HCT116 (cell line): ENCODE measurements at regions not wholly inside any gene's neighbourhood (a gene's known extent, or its start where the extent isn't known, plus 50 kb on each side); places are given as distances from the start of the nearest gene placed in this dataset.

Experiments
- ATAC-seq: fragments of 200-7000 bp; cut with Tn5 transposase; 2 replicates; pipeline ENCODE4 v1.9.1; 2020; ENCODE audit warnings: mild to moderate bottlenecking, moderate library complexity
- BruUV-seq: library from RNA; stranded (reverse); fragments of 400-500 nt; replicated peaks from 2 replicates; lab custom pipeline; 2021; lab: Mats Ljungman, UMichigan
- CTCF ChIA-PET: fragments of 300-600 bp; sonication (Branson Sonifier 250); formaldehyde crosslinking; loops from one replicate; lab custom pipeline; 2021; ENCODE audit warnings: antibody characterized with exemption; lab: Charles Lee
- POLR2A ChIA-PET: fragments of 300-600, 350-600 bp; sonication (Branson Sonifier 250); formaldehyde crosslinking; loops from one replicate; lab custom pipeline; 2021; ENCODE audit warnings: antibody characterized with exemption; lab: Charles Lee
- RAD21 ChIA-PET, 2 experiments: fragments of 300-600 bp; sonication (Branson Sonifier 250); formaldehyde crosslinking; loops; one replicate each; lab custom pipeline; 2023; ENCODE audit warnings: low total read pairs in 2 of 2; ENCODE audit not compliant: uncharacterized antibody in 2 of 2, unreplicated experiment in 2 of 2, low non-redundant PET in 1 of 2; lab: Charles Lee
- DNase-seq: peaks from one replicate; pipeline ENCODE4 v3.0.0-alpha.2; 2010; ENCODE audit warnings: low read depth, low spot score
- H2AFZ ChIP-seq: fragments of 200-600 bp; shearing (Covaris generic), sonication (generic); 2 replicates; pipeline ENCODE4 v1.6.1; 2017; ENCODE audit warnings: low read depth, mixed run types, mixed read lengths, antibody characterized with exemption, low read length; ENCODE audit not compliant: poor library complexity, severe bottlenecking
- H3K27ac ChIP-seq: 2 replicates; pipeline ENCODE4 v1.5.1; 2012; ENCODE audit warnings: low read depth, low read length
- H3K27me3 ChIP-seq: fragments of 200-600 bp; sonication (generic); 2 replicates; pipeline ENCODE4 v1.6.1; 2016; ENCODE audit warnings: mixed run types, low read length, mixed read lengths; ENCODE audit not compliant: insufficient read depth
- H3K36me3 ChIP-seq, 2 experiments: fragments of 200-500 bp in 1 of 2; fragments of 200-600 bp in 1 of 2; sonication (Bioruptor generic) in 1 of 2; sonication (generic) in 1 of 2; 2 replicates each; pipeline versions ENCODE4 v1.5.1 to v1.6.1; 2014 to 2016; ENCODE audit warnings: low read length in 2 of 2, inconsistent platforms in 1 of 2, mixed read lengths in 1 of 2, mixed run types in 1 of 2; ENCODE audit not compliant: insufficient read depth in 2 of 2, control insufficient read depth in 1 of 2
- H3K4me1 ChIP-seq, 2 experiments: fragments of 200-600 bp in 1 of 2; sonication (generic) in 1 of 2; 2 replicates each; pipeline versions ENCODE4 v1.5.1 to v1.6.1; 2012 to 2017; ENCODE audit warnings: low read length in 2 of 2, inconsistent platforms in 1 of 2, mild to moderate bottlenecking in 1 of 2, mixed read lengths in 1 of 2, mixed run types in 1 of 2, moderate library complexity in 1 of 2; ENCODE audit not compliant: insufficient read depth in 2 of 2, control insufficient read depth in 1 of 2
- H3K4me2 ChIP-seq: fragments of 200-600 bp; sonication (generic); 2 replicates; pipeline ENCODE4 v1.6.1; 2017; ENCODE audit warnings: mixed run types, low read length, mixed read lengths
- H3K4me3 ChIP-seq, 2 experiments: fragments of 200-600 bp in 1 of 2; sonication (generic) in 1 of 2; replicated peaks in 1 of 2; 2 replicates each; pipeline ENCODE4 v1.5.1; 2011 to 2016; ENCODE audit warnings: low read length in 2 of 2, control low read depth in 1 of 2, low read depth in 1 of 2, mild to moderate bottlenecking in 1 of 2, mixed read lengths in 1 of 2, mixed run types in 1 of 2
- H3K79me2 ChIP-seq: fragments of 200-600 bp; sonication (generic); 2 replicates; pipeline ENCODE4 v1.6.1; 2017; ENCODE audit warnings: mild to moderate bottlenecking, mixed run types, low read length, moderate library complexity, mixed read lengths; ENCODE audit not compliant: insufficient read depth
- H3K9ac ChIP-seq: fragments of 200-600 bp; sonication (generic); 2 replicates; pipeline ENCODE4 v1.6.1; 2016; ENCODE audit warnings: low read length, mixed read lengths
- H3K9me2 ChIP-seq: fragments of 200-600 bp; sonication (generic), shearing (Covaris generic); 2 replicates; pipeline ENCODE4 v1.6.1; 2017; ENCODE audit warnings: mixed run types, mild to moderate bottlenecking, moderate library complexity; ENCODE audit not compliant: insufficient read depth
- H3K9me3 ChIP-seq, 2 experiments: fragments of 200-500 bp in 1 of 2; fragments of 200-600 bp in 1 of 2; sonication (Bioruptor generic) in 1 of 2; sonication (generic) in 1 of 2; 2 replicates each; pipeline ENCODE4 v1.6.1; 2014 to 2017; ENCODE audit warnings: low read length in 2 of 2, mixed read lengths in 2 of 2, inconsistent platforms in 1 of 2, low read depth in 1 of 2, mild to moderate bottlenecking in 1 of 2, mixed run types in 1 of 2, moderate library complexity in 1 of 2; ENCODE audit not compliant: control insufficient read depth in 1 of 2, insufficient read depth in 1 of 2
- H4K20me1 ChIP-seq: fragments of 200-600 bp; sonication (generic), shearing (Covaris generic); 2 replicates; pipeline ENCODE4 v1.6.1; 2017; ENCODE audit warnings: mixed run types, mild to moderate bottlenecking, moderate library complexity; ENCODE audit not compliant: insufficient read depth
- JUND ChIP-seq: IDR thresholded peaks from 2 replicates; pipeline ENCODE4 v1.6.1; 2012
- POLR2A ChIP-seq: IDR thresholded peaks from 2 replicates; pipeline ENCODE4 v1.7.0; 2011; ENCODE audit warnings: borderline replicate concordance; ENCODE audit not compliant: insufficient read depth, insufficient read length; ENCODE audit errors: extremely low read depth
- YY1 ChIP-seq: IDR thresholded peaks from 2 replicates; pipeline ENCODE4 v1.6.1; 2011; ENCODE audit warnings: low read length, low read depth, moderate library complexity, mild to moderate bottlenecking; ENCODE audit not compliant: insufficient replicate concordance; ENCODE audit errors: extremely low read depth
- ZBTB33 ChIP-seq: IDR thresholded peaks from 2 replicates; pipeline ENCODE4 v1.6.1; 2011; ENCODE audit warnings: mild to moderate bottlenecking, low read length, moderate library complexity; ENCODE audit not compliant: insufficient replicate concordance; ENCODE audit errors: extremely low read depth
- intact Hi-C: fragments of 100-400 bp; cut with micrococcal nuclease; formaldehyde crosslinking; loops from 2 replicates; pipeline ENCODE4 v1.10.0; 2022
- TF ChIP-seq, protein P1 (sequence below): IDR thresholded peaks from 2 replicates; pipeline ENCODE4 v1.6.1; 2012

DNA sequence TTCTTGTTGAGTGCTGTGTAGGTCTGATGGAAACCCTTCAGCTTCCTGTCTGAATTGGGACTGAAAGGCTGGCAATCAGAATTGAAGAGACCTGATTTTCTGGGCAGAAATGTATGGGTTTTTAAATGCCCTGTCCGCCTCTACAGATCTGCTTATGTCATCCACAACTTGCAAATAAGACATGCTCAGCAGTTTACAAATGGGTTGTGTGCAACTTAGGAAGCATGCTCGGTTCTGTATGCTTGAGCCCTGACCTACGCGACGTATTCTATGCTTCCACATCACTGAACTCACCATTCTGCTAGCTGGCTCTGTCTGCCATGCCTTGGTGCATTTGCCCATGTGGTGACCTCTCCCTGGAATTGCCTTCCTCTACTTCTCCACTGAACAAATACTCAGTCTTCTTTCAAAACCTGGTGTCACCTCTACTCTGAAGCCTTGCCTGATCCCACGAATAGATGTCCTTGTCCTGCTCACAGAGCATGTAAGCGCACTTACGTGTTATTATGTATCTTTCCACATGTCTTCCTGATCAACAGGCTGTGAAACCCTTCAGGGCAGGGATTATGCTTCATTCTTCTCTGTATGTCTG is 194.2 kb downstream of the ERCC6L2 start:
- Histone ChIP-seq H3K4me2 (no peak overlapping the region), H3K9me2 (no peaks in the 10 kb centered on the region), H3K27ac (no peak overlapping the region), H3K9ac (no peak overlapping the region), H3K79me2 (no peaks in the 10 kb centered on the region), H3K9me3 (no peaks in the 10 kb centered on the region), H2AFZ (no peak overlapping the region), H3K4me1 (no peaks in the 10 kb centered on the region), H4K20me1 (no peaks in the 10 kb centered on the region), H3K27me3 (no peaks in the 10 kb centered on the region), H3K36me3 (no peaks in the 10 kb centered on the region), H3K4me3 (no peak overlapping the region)
- DNase-seq (no peak), ATAC-seq (no peak)
- BruUV-seq, result no TSS peak
- TF ChIP-seq POLR2A (no peak), ZBTB33 (no peak), JUND (no peak)
- RAD21 ChIA-PET, result no interaction called here
- CTCF ChIA-PET, result no interaction called here
- intact Hi-C loops, result no loop called here
- POLR2A ChIA-PET, result no interaction called here

DNA sequence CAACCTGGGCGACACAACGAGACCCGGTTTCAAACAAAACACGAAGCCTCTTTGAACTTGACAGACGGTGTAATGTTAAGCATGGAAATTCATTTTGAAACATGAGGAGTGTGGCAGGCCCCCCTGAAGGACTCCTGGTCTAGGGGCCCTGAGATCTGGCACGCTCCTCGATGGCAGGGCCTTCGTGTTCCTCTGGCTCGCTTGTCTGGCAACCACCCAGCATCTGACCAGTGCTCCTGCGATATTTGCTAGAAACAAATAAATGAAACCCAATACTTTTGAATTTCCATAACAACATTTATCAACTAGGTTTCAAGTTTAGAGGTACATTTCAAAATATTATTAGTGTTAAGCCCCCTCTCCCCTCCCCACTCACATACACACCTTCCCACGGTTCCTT is 193.0 kb downstream of the ERCC6L2 start:
- Histone ChIP-seq H3K9me2 (no peaks in the 10 kb centered on the region), H3K27me3 (no peaks in the 10 kb centered on the region), H3K4me3 (no peak overlapping the region), H3K27ac (no peak overlapping the region), H3K79me2 (no peaks in the 10 kb centered on the region), H3K4me1 (no peaks in the 10 kb centered on the region), H3K4me2 (no peak overlapping the region), H2AFZ (no peak overlapping the region), H3K36me3 (no peaks in the 10 kb centered on the region), H4K20me1 (no peaks in the 10 kb centered on the region), H3K9ac (no peak overlapping the region), H3K9me3 (no peaks in the 10 kb centered on the region)
- CTCF ChIA-PET, result no interaction called here
- no peak for ATAC-seq
- POLR2A ChIA-PET, result no interaction called here
- intact Hi-C loops, result no loop called here
- TF ChIP-seq ZBTB33, result no peak
- no peak for TF ChIP-seq YY1
- TF ChIP-seq, protein P1, sequence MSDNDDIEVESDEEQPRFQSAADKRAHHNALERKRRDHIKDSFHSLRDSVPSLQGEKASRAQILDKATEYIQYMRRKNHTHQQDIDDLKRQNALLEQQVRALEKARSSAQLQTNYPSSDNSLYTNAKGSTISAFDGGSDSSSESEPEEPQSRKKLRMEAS, result no peak
- TF ChIP-seq POLR2A, result no peak
- DNase-seq, result no peak
- RAD21 ChIA-PET, result no interaction called here
- no TSS peak for BruUV-seq
